Erythroblast (primary cell): ENCODE measurements at regions not wholly inside any gene's neighbourhood (a gene's known extent, or its start where the extent isn't known, plus 50 kb on each side); places are given as distances from the start of the nearest gene placed in this dataset.

Experiments
- GATA1 ChIP-seq: IDR thresholded peaks from 2 replicates; pipeline ENCODE4 v1.6.1; 2011; ENCODE audit warnings: low read depth, mild to moderate bottlenecking, control low read depth, low read length, moderate library complexity
- POLR2A ChIP-seq: IDR thresholded peaks from 2 replicates; pipeline ENCODE4 v1.6.1; 2011; ENCODE audit warnings: mild to moderate bottlenecking, low read length

DNA sequence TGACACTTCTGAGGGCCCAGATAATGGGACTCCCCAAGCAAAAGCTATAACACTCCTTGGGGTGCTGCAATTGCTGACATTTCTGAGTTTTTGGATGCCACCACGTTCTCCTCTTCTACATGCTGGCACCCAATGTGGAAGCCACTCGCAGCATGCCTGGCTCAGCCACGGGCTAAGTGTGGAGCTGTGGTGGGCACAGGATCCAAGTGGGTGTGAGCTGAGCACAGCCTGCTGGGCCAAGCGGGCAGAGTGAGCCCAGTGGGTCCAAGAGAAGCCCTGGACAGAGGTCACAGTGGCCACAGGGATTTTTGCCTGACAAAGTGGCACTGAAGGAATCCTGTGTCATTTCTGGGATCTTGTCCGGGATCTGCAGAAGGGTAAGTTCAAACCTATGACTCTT is 213.2 kb downstream of the C6orf118 start:
- no peak for TF ChIP-seq POLR2A
- TF ChIP-seq GATA1: no peak
